ENCODE measurements at regions not wholly inside any gene's neighbourhood (a gene's known extent, or its start where the extent isn't known, plus 50 kb on each side); places are given as distances from the start of the nearest gene placed in this dataset.
"Not testable (repeated sequence)": the region's sequence is repeated elsewhere in the genome, so short reads cannot be mapped to it uniquely, and the experiment has no call there.

GRCh38 chr10:8168836-8169235 lies 114.3 kb downstream of the GATA3 start:
- POLR2A ChIA-PET = no interaction called here
- CTCF ChIA-PET = no interaction called here

GRCh38 chr10:8171008-8171407 lies 116.5 kb downstream of the GATA3 start:
- POLR2A ChIA-PET = no interaction called here
- CTCF ChIA-PET = no interaction called here

DNA sequence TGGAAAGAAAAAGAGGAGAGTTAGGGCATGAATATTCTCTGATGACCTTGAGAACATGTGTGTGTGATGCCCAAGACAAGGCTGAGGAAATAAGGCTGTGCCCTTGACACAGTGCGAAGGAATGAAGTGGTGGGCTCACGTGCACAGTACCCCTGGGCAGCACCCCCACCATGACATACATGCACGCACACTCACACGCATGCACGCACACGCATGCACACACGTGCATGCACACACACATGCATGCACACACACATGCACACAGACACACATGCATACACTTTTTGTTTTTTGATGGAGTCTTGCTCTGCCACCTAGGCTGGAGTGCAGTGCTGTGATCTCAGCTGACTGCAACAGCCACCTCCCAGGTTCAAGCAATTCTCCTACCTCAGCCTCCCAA lies 118.1 kb downstream of the GATA3 start:
- POLR2A ChIA-PET = no interaction called here
- CTCF ChIA-PET = no interaction called here

GRCh38 chr10:8173243-8173865 lies 118.9 kb downstream of the GATA3 start:
- POLR2A ChIA-PET = no interaction called here
- CTCF ChIA-PET = no interaction called here

DNA sequence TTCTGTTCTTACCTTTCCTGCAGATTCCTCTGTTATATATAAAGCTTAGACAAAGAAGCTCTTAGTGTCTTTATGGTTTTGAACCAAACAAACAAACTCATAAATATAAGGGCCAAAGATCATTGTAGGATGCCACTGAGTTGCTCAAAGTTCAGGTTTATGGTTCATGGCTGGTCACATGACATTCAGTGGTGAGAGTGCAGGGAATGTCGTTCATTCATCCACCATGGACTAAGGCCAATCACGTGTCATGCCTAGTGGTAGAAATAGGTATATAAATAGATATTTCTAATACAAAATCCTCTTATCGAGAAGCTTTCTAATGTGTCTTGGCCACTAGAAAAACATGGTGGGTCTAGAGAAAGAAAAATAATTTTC lies 119.4 kb downstream of the GATA3 start:
- POLR2A ChIA-PET = no interaction called here
- CTCF ChIA-PET = interaction anchor here (0.6 kb wide), 1 partner anchor 257 kb away, joined by 5 read pairs; no protein-coding TSS in a partner anchor

DNA sequence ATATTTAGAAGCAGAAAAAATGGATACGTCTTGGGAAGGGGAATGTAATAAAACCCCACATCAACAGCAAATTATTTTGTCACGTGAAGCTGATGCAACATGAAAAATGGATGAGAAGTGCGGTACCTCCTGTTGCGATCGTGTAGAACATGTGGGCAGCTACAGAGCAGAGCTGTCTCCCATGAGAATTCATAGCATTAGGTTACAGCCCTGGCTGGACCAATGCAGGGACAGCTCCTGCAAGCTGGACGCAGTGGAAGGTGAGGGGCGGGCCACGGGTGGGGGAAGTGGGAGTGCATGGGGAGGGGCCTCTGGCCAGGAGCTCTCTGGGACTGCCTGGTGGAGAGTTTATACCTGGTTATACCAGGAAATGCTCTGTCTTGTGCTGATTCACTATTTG lies 120.3 kb downstream of the GATA3 start:
- ChIA-PET POLR2A (no interaction called here), CTCF (interaction anchor here (0.6 kb wide), 1 partner anchor 256 kb away, joined by 5 read pairs; no protein-coding TSS in a partner anchor)

DNA sequence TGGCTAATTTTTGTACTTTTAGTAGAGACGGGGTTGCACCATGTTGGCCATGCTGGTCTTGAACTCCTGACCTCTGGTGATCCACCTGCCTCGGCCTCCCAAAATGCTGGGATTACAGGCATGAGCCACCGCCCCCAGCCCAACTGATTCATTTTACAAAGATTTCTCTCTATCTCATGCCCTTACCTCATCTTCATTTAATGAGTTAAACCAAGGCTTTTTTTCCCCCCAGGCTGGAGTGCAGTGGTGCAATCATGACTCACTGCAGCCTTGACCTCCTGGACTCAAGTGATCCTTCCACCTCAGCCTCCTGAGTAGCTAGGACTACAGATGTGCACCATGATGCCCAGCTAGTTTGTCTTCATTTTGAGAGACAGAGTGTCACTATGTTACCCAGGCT lies 123.0 kb downstream of the GATA3 start:
- POLR2A ChIA-PET, CTCF ChIA-PET: not testable (repeated sequence)

DNA sequence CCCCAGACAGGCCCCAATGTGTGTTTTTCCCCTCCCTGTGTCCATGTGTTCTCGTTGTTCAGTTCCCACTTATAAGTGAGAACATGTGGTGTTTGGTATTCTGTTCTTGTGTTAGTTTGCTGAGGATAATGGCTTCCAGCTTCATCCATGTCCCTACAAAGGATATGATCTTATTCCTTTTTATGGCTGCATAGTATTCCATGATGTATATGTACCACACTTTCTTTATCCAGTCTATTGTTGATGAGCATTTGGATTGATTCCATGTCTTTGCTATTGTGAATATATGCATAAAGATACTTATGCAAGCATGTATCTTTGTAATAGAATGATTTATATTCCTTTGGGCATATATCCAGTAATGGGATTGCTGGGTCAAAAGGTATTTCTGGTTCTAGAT lies 125.3 kb downstream of the GATA3 start:
- CTCF ChIA-PET, POLR2A ChIA-PET: not testable (repeated sequence)

GRCh38 chr10:8180360-8181109 lies 126.0 kb downstream of the GATA3 start:
- CTCF ChIA-PET = no interaction called here
- POLR2A ChIA-PET = no interaction called here

- POLR2A ChIA-PET = no interaction called here
- CTCF ChIA-PET = no interaction called here
Observed at GRCh38 chr10:8181496-8182157, 127.1 kb downstream of the GATA3 start.

GRCh38 chr10:8182806-8183205 lies 128.3 kb downstream of the GATA3 start:
- ChIA-PET CTCF (no interaction called here), POLR2A (no interaction called here)

- ChIA-PET POLR2A (no interaction called here), CTCF (no interaction called here)
Observed at GRCh38 chr10:8183241-8183704, 128.8 kb downstream of the GATA3 start.

DNA sequence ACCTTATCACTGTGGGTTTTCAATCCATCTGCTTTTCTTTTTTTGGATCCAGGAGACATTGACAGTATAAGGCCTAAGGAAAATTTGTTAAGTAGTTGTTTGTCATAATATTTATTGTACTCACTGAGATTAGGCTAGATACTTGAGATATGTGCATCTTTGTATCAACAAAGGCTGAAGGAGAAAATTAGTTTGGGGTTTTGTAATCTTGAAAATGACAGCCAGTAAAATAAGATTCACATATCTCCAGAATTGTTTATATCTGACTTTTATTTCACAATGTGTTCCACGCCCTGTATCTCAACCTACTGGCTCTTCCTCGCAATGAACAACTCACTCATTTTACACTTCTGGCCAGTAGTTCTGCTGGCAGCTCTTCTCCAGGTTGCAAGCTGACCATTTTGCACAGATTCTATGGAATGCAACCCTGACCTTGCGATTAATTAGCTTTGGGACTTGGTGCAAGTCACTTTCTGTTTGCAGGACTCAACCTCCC lies 132.7 kb downstream of the GATA3 start:
- CTCF ChIA-PET = no interaction called here

DNA sequence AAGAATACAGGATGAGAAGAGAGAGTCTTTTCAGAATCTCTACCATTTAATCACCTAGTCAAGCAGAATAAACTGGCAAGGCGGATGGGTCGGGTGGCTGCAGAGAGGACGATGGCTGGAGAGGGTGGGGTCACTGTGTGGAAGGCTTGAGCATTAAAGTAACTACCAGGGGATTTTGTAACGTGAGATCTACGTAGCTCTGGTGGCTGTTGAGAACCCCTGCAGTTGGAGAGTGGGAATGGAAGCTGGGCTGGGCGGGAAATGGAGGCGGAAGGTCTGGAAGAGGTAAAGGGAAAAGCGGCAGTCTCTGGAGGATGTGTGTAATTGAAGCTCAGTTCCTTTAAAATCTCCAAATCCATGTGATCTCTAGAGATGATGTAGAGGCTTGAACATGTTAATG lies 135.0 kb downstream of the GATA3 start:
- CTCF ChIA-PET = no interaction called here

More for the DNA sequence above, 132.7 kb downstream of the GATA3 start:
- POLR2A ChIA-PET = no interaction called here

GRCh38 chr10:8192301-8192700 lies 137.8 kb downstream of the GATA3 start:
- POLR2A ChIA-PET = no interaction called here
- CTCF ChIA-PET = no interaction called here

More for the DNA sequence above, 135.0 kb downstream of the GATA3 start:
- POLR2A ChIA-PET = no interaction called here

GRCh38 chr10:8193546-8193945 lies 139.1 kb downstream of the GATA3 start:
- ChIA-PET POLR2A (no interaction called here), CTCF (no interaction called here)

DNA sequence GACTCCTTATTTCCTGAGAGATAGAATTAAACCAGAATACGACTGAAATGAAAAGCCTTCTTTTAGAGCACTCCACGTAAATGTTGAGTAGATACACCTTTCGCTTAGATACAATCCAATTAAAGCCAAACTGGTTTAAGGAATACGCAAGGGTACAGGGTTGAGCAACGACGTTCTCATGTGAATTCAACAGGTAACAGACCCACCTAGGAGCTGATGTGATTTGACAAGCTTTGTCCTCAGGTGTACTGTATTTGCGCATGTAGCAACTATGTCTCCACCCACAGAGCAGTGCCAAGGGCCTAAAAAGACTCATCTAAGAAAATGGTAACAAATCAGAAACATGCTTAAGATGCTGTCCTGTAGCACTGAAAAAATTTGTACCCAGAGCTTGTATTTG lies 139.6 kb downstream of the GATA3 start:
- ChIA-PET CTCF (no interaction called here), POLR2A (no interaction called here)

GRCh38 chr10:8206882-8207281 lies 152.4 kb downstream of the GATA3 start:
- POLR2A ChIA-PET = no interaction called here
- CTCF ChIA-PET = no interaction called here

DNA sequence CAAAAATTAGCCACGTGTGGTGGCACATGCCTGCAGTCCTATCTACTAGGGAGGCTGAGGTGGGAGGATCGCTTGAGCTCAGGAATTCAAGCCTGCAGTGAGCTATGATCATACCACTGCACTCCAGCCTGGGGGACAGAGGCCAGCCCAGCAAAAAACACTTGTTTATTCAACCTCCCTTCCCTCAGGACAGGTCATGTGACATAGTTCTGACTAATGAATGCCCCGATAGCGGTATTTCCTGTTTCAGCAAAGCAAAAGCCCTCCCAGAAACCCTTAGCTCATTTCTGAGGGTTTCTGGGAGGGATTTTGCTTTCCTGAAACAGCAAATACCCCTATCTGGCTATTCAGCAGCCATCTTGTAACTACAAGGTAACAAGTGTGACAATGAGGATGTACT lies 157.1 kb downstream of the GATA3 start:
- ChIA-PET POLR2A (interaction anchor here (0.6 kb wide), 1 partner anchor 10 kb away, joined by 8 read pairs; no protein-coding TSS in a partner anchor), CTCF (no interaction called here)

GRCh38 chr10:8213735-8214134 lies 159.2 kb downstream of the GATA3 start:
- ChIA-PET CTCF (no interaction called here), POLR2A (interaction anchor here (0.5 kb wide), 1 partner anchor 225 kb away, joined by 3 read pairs; no protein-coding TSS in a partner anchor)

GRCh38 chr10:8214587-8214986 lies 160.1 kb downstream of the GATA3 start:
- CTCF ChIA-PET = no interaction called here
- POLR2A ChIA-PET = interaction anchor here (0.6 kb wide), 1 partner anchor 756 kb away, joined by 4 read pairs; no protein-coding TSS in a partner anchor
